Lung microvascular endothelial cell (primary cell): ENCODE measurements at regions not wholly inside any gene's neighbourhood (a gene's known extent, or its start where the extent isn't known, plus 50 kb on each side); places are given as distances from the start of the nearest gene placed in this dataset.
A peak's percentile ranks its signal among the peaks of the same experiment; 100 is the strongest.
"Not testable (repeated sequence)": the region's sequence is repeated elsewhere in the genome, so short reads cannot be mapped to it uniquely, and the experiment has no call there.

ENCODE experiments used
- DNase-seq, 2 donors: peaks; one replicate each; pipeline versions ENCODE4 v3.0.0 to v3.0.0-alpha.2; 2010; ENCODE audit warnings: low read depth in 2 of 2

DNA sequence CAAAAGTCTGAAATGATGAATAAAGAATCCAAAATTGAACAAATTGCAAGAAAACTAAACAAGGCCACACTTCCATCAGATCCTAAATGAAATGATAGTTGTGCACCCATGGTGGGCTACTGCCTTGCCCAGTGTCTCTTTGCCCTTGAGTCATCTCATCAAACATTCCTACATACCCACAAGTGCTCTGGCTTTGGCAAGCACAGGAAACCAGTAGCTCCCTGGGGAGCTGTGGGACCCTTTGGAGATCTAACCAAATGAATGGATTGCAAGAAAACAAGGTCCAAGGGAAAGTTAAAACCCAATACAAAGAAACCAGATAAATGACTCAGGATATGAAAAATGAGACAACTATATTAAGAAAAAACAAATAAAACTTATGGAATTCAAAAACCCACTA lies 129.8 kb upstream of the TMEM229A start:
- no peak for DNase-seq

DNA sequence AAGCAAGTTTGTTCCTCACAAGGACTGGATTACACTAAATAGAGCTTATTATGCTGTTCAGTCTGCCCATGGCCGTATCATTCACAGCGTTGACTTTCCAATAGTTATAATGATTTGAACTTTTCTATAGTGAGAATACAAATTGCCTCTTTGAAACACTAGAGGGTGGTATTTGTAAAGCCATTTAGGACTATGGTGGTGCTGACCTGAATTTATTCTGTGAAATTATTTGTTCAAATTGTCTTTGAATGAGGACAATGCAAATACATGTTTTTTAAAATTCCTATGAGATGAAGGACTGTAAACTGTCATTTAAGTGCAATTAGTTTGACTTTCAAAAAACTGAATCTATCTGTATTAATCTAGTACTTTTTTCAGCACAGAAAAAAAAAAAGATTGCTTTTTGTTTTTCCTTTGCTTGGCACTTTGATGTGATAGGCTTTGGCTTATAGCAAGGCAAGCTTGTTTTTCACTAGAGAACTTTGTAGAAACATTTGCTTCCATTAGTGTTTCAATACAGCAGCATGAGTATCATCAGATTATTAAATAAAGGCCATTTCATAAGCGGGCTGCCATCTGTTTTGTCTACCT lies 122.7 kb upstream of the TMEM229A start:
- peak; percentile 46 to 53 for DNase-seq

DNA sequence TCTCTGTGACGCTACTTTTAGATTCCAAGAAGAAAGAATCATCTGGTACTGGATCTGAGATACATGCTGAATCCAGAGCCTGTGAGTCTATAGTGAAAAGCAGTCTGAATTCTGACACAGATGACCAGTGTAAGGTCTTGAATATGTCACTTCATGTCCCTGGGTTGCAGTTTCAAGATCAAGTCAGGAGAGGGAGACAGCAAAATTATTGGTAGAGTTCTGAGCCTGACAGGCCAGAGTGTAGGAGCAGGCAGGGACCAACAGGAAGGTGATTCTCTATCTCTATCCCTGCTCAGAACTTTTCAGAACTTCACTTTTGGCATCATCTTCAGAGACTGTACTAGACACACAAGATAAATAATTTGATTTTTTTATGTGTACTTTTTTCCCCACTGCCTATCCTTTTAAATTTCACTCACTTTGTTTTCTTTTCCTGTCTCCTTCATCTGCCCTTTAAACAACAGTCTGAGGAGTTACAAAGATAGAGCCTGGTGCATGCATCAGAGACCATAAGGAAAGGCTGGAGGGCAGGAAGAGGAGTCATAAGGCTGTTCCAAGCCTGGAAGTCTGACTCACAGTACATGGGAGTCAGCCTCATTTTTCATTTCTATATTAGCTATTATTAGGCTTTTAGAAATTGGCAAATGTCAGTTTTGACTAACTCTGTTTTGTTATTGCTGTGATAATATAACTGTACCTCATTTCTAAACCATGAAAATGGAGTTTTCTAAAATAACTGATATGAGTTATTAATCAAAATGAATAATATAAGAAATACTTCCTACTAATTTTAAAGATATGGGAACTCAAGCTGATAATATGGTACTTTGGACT lies 120.2 kb upstream of the TMEM229A start:
- DNase-seq = peak; percentile 60 to 94

DNA sequence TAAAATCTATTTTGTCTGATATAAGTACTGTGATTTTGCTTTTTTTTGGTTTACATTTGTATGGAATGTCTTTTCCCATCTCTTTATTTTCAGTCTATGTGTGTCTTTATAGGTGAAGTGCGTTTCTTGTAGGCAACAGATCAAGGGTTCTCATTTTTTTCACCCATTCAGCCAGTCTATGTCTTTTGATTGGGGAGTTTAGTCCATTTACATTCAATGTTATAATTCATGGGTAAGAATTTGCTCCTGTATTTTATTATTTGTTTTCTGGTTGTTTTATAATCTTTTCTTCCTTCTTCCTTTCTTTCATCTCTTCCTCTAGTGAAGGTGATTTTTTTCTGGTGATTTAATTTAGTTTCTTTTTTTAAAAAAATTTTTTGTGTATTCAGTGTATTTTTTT lies 104.8 kb upstream of the TMEM229A start:
- DNase-seq = no peak

DNA sequence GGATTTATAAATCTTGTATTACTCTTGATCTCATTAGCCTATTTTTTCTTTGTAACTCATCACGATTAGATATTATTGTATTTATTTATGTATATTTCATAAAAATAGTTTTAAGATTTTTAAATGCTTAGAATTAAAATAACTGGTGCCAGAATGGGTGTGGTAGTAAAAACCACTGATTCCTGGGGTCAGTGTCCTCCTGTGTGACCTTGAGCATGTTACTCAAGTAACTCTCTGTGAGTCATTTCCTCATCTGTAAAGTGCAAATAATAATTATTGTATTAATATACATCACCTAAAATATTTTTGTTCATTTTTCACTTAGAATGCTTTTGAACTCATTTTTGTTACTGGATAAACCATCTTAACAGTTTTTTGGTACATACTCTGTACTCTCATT lies 91.3 kb upstream of the TMEM229A start:
- DNase-seq = peak; percentile 57 to 63

DNA sequence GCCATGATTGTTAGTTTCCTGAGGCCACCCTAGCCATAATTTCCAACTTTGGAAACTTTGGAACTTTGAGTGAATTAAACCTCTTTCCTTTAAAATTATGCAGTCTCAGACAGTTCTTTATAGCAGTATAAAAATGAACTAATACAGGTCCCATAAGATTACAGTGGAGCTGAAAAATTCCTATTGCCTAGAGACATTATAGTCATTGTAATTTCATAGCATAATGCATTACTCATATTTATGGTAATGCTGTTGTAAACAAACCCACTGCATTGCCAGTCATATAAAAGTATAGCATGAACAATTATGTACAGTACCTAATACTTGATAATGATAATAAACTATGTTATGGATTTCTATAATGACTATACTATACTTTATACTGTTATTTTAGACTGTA lies 88.0 kb upstream of the TMEM229A start:
- no peak for DNase-seq

DNA sequence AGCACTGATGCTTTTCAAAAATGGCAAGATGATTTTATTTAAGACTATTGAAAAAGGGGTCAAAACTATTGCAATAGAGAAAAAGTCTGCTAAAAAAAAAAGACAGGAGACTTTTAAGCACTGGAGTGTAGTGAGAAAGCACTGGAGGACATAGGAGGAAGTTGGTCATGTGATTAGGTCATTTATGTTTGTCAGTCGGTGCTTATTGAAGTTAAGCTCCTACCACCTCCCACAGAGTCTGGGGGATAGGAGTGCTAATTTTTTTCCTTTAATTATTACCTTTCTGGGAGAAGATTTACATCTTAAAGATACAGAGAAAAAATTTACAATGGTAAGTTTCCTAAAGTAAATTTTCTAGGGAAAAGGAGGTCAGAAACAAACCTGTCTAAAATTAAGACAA lies 80.2 kb upstream of the TMEM229A start:
- no peak for DNase-seq

DNA sequence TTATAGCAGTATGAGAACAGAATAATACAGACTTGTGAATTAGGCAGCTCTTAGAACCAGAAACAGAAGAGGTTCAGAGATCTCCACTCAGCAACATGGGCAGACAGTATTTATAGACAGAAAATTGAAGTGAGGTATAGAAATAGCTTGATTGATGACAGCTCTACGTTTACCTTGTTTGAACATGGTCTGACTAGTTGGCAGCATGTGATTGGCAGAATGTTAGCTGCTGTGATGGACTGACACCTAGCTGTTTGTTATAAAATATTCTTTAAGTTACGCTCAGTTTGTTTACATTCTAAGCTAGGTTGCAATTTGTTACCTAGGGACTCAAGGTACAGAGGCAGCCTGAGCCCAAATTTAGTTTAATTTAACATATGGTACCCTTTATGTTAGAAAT lies 73.7 kb upstream of the TMEM229A start:
- no peak for DNase-seq

DNA sequence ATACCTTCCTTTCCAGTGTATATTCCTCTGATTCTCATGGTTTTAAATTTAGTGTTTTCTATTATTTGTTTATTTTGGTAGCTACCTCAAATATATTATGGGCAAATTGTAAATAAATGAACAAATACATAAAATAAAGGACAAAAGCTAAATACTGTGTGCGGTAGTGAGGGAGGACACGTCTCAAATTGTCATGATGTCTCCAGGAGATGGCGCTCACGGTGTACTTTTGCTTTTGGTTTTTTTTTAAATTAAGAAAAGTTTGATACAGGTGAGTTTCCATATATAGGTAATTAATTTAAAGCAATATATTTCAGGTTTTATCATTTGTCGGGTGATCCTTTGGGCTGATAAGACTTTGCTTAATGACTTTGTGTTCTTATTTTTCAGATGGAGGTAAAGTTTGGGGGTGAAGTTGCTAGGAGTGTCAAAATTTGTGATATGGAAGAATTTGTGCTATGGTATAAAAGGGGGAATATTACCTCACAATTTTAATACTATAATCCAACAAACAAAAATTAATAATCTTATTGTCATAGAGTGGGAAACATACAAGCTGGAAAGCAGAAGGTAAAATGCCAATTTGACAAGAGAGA lies 68.4 kb upstream of the TMEM229A start:
- peak; percentile 49 to 63 for DNase-seq

DNA sequence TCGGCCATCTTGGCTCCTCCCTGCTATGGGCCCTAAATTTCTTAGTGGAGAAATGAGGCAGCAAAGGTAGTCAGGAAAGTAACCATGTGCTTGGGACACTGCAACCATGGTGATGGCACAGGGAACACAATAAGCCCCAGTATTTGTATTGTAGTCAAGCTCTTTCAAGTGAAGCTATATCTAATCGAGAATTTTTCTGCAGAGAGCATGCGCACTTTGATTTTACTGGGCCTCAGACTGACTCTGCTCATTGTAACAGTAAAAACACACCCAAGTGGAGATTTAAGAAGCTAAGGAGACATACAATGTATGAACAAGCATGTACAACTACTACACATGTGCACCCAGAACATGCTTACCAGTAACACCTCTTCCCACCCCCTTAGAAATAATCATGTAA lies 67.3 kb upstream of the TMEM229A start:
- DNase-seq = no peak

DNA sequence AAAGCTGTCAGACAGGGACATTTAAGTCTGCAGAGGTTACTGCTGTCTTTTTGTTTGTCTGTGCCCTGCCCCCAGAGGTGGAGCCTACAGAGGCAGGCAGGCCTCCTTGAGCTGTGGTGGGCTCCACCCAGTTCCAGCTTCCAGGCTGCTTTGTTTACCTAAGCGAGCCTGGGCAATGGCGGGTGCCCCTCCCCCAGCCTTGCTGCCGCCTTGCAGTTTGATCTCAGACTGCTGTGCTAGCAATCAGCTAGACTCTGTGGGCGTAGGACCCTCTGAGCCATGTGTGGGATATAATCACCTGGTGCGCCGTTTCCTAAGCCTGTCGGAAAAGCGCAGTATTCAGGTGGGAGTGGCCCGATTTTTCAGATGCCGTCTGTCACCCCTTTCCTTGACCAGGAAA lies 66.7 kb upstream of the TMEM229A start:
- DNase-seq = not testable (repeated sequence)

DNA sequence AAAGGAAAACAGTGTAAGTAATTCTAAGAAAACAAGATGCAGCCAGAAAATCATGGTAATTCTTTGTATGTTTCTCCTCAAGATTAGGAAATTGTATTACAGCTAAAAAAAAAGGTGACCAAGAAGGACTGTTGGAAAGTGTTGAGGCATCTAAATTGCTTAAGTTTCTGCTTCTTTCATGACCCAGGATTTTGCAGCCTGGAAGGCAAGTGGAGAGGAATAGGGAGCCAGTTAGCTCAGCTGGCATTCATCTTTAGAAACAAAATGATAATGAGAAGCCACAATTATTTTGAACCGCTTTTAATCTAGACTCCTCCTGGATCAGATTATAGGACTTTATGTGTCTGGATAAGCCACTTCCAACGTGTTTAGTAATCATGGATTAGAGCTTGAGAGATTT lies 56.8 kb upstream of the TMEM229A start:
- no peak for DNase-seq

DNA sequence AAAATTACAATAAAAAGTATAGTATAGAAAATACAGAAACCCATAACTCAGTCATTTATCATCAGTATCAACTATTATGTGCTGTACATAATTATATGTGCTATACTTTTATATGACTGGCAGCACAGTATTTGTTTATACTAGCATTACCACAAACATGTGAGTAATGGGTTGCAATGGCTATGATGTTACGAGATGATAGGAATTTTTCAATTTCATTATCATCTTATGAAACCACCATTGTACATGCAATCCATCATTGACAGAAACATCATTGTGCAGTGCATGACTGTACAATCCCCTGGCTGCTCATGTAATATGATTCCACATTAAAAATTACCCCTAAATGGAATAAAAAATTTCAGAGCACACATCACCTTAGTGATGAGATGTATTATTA lies 55.7 kb upstream of the TMEM229A start:
- DNase-seq = peak in 1 of 2 donors; percentile 6

DNA sequence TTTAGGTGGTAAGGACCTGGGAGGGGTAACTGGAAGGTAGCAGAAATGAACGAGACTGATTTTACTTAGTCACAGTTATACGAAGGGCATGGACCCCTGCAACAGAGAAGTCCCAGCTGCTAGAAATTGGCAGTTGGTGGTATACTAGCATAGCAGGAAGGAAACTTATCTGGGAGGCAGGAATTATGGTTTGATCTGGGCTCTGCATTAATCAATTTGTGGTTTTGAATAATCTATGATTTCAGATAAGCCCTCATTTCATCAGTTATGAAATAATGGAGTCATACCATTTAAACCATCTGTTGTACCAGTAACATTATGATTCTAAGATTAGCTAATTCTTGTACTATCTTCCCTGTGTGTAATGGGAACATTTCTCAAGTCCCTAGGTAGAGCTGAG lies 54.0 kb upstream of the TMEM229A start:
- DNase-seq = no peak

DNA sequence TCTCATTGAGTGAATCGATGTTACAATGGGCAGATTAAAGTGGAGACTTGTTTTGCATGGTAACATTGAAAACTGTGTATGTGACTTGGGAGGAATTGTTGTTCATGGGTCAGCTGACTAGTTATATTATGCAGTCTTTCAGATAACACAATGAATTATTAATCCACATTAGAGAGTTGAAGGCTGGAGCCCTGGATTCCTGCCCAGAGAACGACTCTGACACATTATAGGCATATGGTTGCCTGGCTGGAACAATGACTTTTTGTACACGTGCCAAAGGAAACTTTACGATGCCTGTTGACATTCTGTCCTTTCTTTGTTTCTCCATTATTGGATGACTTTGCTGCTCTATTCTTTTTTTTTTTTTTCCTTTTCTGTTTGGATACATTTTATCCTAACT lies 52.3 kb upstream of the TMEM229A start:
- DNase-seq = peak; percentile 95

DNA sequence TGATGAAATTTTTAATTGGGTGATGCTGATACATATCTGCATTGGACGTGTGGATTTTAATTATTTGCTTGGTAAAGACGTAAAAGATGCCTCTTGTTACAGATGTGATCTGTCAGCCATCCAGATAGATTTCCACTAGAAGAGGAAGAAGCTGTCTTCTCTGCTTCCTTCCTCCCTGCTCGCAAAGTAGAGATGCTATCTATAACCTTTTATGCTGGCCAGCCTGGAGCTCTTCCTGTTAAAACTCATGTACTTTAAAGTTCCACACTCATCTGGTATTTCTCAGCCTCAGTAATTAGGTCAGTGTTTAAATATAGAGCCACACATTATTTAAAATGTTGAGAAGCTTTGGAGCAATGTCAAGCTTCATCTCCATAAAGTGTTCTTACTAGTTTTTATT lies 51.2 kb upstream of the TMEM229A start:
- DNase-seq = peak; percentile 81 to 90
